ENCODE measurements at regions not wholly inside any gene's neighbourhood (a gene's known extent, or its start where the extent isn't known, plus 50 kb on each side); places are given as distances from the start of the nearest gene placed in this dataset.
A peak's percentile ranks its signal among the peaks of the same experiment; 100 is the strongest.

- Histone ChIP-seq H3K4me3 (ENCODE audit: low read depth, low read length) (no peak overlapping the region), H3K36me3 (ENCODE audit: control insufficient read depth, insufficient read depth, low read length) (no peaks in the 10 kb centered on the region), H3K27me3 (ENCODE audit: control insufficient read depth, insufficient read depth, low read length) (no peaks in the 10 kb centered on the region)
- POLR2A ChIA-PET, result no interaction called here
- CTCF ChIA-PET, result interaction anchor here (1.0 kb wide), 1 partner anchor 8 kb away, joined by 4 read pairs; no protein-coding TSS in a partner anchor
- no peak for DNase-seq (ENCODE audit: low read depth)
- TF ChIP-seq, protein P1, sequence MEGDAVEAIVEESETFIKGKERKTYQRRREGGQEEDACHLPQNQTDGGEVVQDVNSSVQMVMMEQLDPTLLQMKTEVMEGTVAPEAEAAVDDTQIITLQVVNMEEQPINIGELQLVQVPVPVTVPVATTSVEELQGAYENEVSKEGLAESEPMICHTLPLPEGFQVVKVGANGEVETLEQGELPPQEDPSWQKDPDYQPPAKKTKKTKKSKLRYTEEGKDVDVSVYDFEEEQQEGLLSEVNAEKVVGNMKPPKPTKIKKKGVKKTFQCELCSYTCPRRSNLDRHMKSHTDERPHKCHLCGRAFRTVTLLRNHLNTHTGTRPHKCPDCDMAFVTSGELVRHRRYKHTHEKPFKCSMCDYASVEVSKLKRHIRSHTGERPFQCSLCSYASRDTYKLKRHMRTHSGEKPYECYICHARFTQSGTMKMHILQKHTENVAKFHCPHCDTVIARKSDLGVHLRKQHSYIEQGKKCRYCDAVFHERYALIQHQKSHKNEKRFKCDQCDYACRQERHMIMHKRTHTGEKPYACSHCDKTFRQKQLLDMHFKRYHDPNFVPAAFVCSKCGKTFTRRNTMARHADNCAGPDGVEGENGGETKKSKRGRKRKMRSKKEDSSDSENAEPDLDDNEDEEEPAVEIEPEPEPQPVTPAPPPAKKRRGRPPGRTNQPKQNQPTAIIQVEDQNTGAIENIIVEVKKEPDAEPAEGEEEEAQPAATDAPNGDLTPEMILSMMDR (IDR thresholded peaks at IDR 0.05; ENCODE audit: insufficient read depth, low read depth, low read length), result no peak
Observed at GRCh38 chr2:21746499-21746898, 622.7 kb downstream of the TDRD15 start.

- TF ChIP-seq, protein P1 (IDR thresholded peaks at IDR 0.05; ENCODE audit: insufficient read depth, low read depth, low read length), result no peak
- Histone ChIP-seq H3K36me3 (ENCODE audit: control insufficient read depth, insufficient read depth, low read length) (no peaks in the 10 kb centered on the region), H3K27me3 (ENCODE audit: control insufficient read depth, insufficient read depth, low read length) (no peaks in the 10 kb centered on the region), H3K4me3 (ENCODE audit: low read depth, low read length) (no peak overlapping the region)
- ChIA-PET CTCF (no interaction called here), POLR2A (no interaction called here)
- no peak for DNase-seq (ENCODE audit: low read depth)
Observed at GRCh38 chr2:21748501-21748900, 624.7 kb downstream of the TDRD15 start.

GRCh38 chr2:21754164-21754788 is 630.5 kb downstream of the TDRD15 start:
- no peak overlapping the region for H3K4me3 ChIP-seq (ENCODE audit: low read depth, low read length)
- H3K36me3 ChIP-seq (ENCODE audit: control insufficient read depth, insufficient read depth, low read length), result no peaks in the 10 kb centered on the region
- POLR2A ChIA-PET, result no interaction called here
- DNase-seq (ENCODE audit: low read depth), result no peak
- TF ChIP-seq, protein P1 (IDR thresholded peaks at IDR 0.05; ENCODE audit: insufficient read depth, low read depth, low read length), result peak; percentile 34
- CTCF ChIA-PET, result interaction anchor here (0.9 to 1.5 kb wide), 2 partner anchors 8 to 9 kb away, joined by 4 read pairs; no protein-coding TSS in a partner anchor
- H3K27me3 ChIP-seq (ENCODE audit: control insufficient read depth, insufficient read depth, low read length), result no peaks in the 10 kb centered on the region

DNA sequence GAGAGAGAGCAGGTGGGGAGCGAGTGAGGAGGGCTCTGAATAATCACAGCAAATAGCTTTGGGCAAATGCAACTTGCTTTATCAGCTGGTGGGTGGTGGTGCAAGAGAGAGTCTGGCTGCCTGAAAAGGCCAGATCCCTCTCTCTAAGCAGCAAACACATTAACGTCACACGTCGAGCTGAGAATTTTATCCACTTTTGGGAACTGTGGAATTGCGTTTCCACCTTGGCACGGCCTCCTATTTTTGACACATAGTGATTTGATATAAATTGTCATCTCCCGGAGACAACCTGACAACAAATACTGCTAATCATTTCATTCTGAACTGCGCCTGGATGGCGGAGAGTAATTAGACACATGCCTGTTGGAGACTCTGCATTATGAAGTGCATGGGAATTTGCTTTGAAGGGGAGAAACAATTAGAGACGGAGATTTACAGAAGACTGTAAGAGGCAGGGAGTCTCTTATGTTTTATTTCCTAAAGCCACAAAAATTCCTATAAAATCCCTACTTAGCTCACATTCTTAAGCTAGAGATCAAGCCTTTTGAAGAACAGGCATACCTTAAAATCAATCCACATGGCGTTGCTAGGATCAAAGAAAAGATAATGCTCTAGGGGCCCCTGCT is 634.1 kb downstream of the TDRD15 start:
- H3K27me3 ChIP-seq (ENCODE audit: control insufficient read depth, insufficient read depth, low read length), result no peaks in the 10 kb centered on the region
- no peak for DNase-seq (ENCODE audit: low read depth)
- ChIA-PET CTCF (no interaction called here), POLR2A (interaction anchor here (0.6 kb wide), 2 partner anchors 11 to 19 kb away, joined by 4 to 5 read pairs; no protein-coding TSS in a partner anchor)
- no peaks in the 10 kb centered on the region for H3K36me3 ChIP-seq (ENCODE audit: control insufficient read depth, insufficient read depth, low read length)
- TF ChIP-seq, protein P1 (IDR thresholded peaks at IDR 0.05; ENCODE audit: insufficient read depth, low read depth, low read length), result no peak
- no peak overlapping the region for H3K4me3 ChIP-seq (ENCODE audit: low read depth, low read length)

- H3K27me3 ChIP-seq (ENCODE audit: control insufficient read depth, insufficient read depth, low read length), result no peaks in the 10 kb centered on the region
- ChIA-PET CTCF (interaction anchor here (1.2 kb wide), 1 partner anchor 9 kb away, joined by 3 read pairs; no protein-coding TSS in a partner anchor), POLR2A (no interaction called here)
- no peaks in the 10 kb centered on the region for H3K36me3 ChIP-seq (ENCODE audit: control insufficient read depth, insufficient read depth, low read length)
- H3K4me3 ChIP-seq (ENCODE audit: low read depth, low read length), result no peak overlapping the region
- no peak for DNase-seq (ENCODE audit: low read depth)
- TF ChIP-seq, protein P1 (IDR thresholded peaks at IDR 0.05; ENCODE audit: insufficient read depth, low read depth, low read length), result no peak
Observed at GRCh38 chr2:21759819-21760218, 636.1 kb downstream of the TDRD15 start.

Data from BJ (cell line).